ENCODE measurements at regions not wholly inside any gene's neighbourhood (a gene's known extent, or its start where the extent isn't known, plus 50 kb on each side); places are given as distances from the start of the nearest gene placed in this dataset.

GRCh38 chr6:88477413-88477812 is 311.3 kb upstream of the CNR1 start:
- no peak overlapping the region for H3K27ac ChIP-seq (ENCODE audit: low read depth, low read length)
- no peak overlapping the region for H2AFZ ChIP-seq (ENCODE audit: low read depth, low read length, severe bottlenecking)
- H3K9me2 ChIP-seq (replicated peaks; ENCODE audit: insufficient read depth, low read length) = no peaks in the 10 kb centered on the region
- no peaks in the 10 kb centered on the region for H3K36me3 ChIP-seq (ENCODE audit: low read length)
- TF ChIP-seq CTCF (IDR thresholded peaks at IDR 0.05; ENCODE audit: insufficient read depth, low read length, poor library complexity, severe bottlenecking) (no peak), EZH2phosphoT487 (conservative IDR thresholded peaks at IDR 0.05; ENCODE audit: low read length) (no peak)
- no peaks in the 10 kb centered on the region for H4K20me1 ChIP-seq (ENCODE audit: low read depth, low read length)
- H3F3A ChIP-seq (ENCODE audit: insufficient read depth) = no peaks in the 10 kb centered on the region
- H3K9me3 ChIP-seq (ENCODE audit: insufficient read depth, low read length) = peaks cover 9% of the 10 kb centered on the region; the same call in 1 of the 2 replicates
- no peak overlapping the region for H3K4me2 ChIP-seq (ENCODE audit: low read depth, low read length, poor library complexity, severe bottlenecking)
- no peak overlapping the region for H3K4me3 ChIP-seq (ENCODE audit: insufficient read depth, low read length, poor library complexity, severe bottlenecking)
- H3K27me3 ChIP-seq (ENCODE audit: low read length) = no peaks in the 10 kb centered on the region
- no peak overlapping the region for H3K9ac ChIP-seq (ENCODE audit: low read length)
- no peaks in the 10 kb centered on the region for H3K79me2 ChIP-seq (ENCODE audit: insufficient read depth, low read length)

GRCh38 chr6:88476388-88476787 is 310.2 kb upstream of the CNR1 start:
- H3K4me3 ChIP-seq (ENCODE audit: insufficient read depth, low read length, poor library complexity, severe bottlenecking) = no peak overlapping the region
- TF ChIP-seq EZH2phosphoT487 (conservative IDR thresholded peaks at IDR 0.05; ENCODE audit: low read length) = no peak
- TF ChIP-seq CTCF (IDR thresholded peaks at IDR 0.05; ENCODE audit: insufficient read depth, low read length, poor library complexity, severe bottlenecking) = no peak
- H3K9ac ChIP-seq (ENCODE audit: low read length) = no peak overlapping the region
- H3K4me2 ChIP-seq (ENCODE audit: low read depth, low read length, poor library complexity, severe bottlenecking) = no peak overlapping the region
- no peaks in the 10 kb centered on the region for H3K36me3 ChIP-seq (ENCODE audit: low read length)
- H3K27ac ChIP-seq (ENCODE audit: low read depth, low read length) = no peak overlapping the region
- no peaks in the 10 kb centered on the region for H3K9me2 ChIP-seq (replicated peaks; ENCODE audit: insufficient read depth, low read length)
- H3K27me3 ChIP-seq (ENCODE audit: low read length) = no peaks in the 10 kb centered on the region
- no peaks in the 10 kb centered on the region for H3K79me2 ChIP-seq (ENCODE audit: insufficient read depth, low read length)
- no peaks in the 10 kb centered on the region for H3F3A ChIP-seq (ENCODE audit: insufficient read depth)
- H3K9me3 ChIP-seq (ENCODE audit: insufficient read depth, low read length) = peaks cover 9% of the 10 kb centered on the region; the same call in 1 of the 2 replicates
- H2AFZ ChIP-seq (ENCODE audit: low read depth, low read length, severe bottlenecking) = no peak overlapping the region
- H4K20me1 ChIP-seq (ENCODE audit: low read depth, low read length) = no peaks in the 10 kb centered on the region

GRCh38 chr6:88474720-88475119 is 308.6 kb upstream of the CNR1 start:
- no peak overlapping the region for H3K9ac ChIP-seq (ENCODE audit: low read length)
- no peaks in the 10 kb centered on the region for H3K9me2 ChIP-seq (replicated peaks; ENCODE audit: insufficient read depth, low read length)
- H3K9me3 ChIP-seq (ENCODE audit: insufficient read depth, low read length) = peaks cover 9% of the 10 kb centered on the region; the same call in 1 of the 2 replicates
- H3K27ac ChIP-seq (ENCODE audit: low read depth, low read length) = no peak overlapping the region
- H2AFZ ChIP-seq (ENCODE audit: low read depth, low read length, severe bottlenecking) = no peak overlapping the region
- TF ChIP-seq EZH2phosphoT487 (conservative IDR thresholded peaks at IDR 0.05; ENCODE audit: low read length) (no peak), CTCF (IDR thresholded peaks at IDR 0.05; ENCODE audit: insufficient read depth, low read length, poor library complexity, severe bottlenecking) (no peak)
- no peaks in the 10 kb centered on the region for H3F3A ChIP-seq (ENCODE audit: insufficient read depth)
- H3K27me3 ChIP-seq (ENCODE audit: low read length) = no peaks in the 10 kb centered on the region
- no peak overlapping the region for H3K4me2 ChIP-seq (ENCODE audit: low read depth, low read length, poor library complexity, severe bottlenecking)
- H3K36me3 ChIP-seq (ENCODE audit: low read length) = no peaks in the 10 kb centered on the region
- H4K20me1 ChIP-seq (ENCODE audit: low read depth, low read length) = no peaks in the 10 kb centered on the region
- no peaks in the 10 kb centered on the region for H3K79me2 ChIP-seq (ENCODE audit: insufficient read depth, low read length)
- H3K4me3 ChIP-seq (ENCODE audit: insufficient read depth, low read length, poor library complexity, severe bottlenecking) = no peak overlapping the region
